Neural progenitor cell (in vitro differentiated cells): ENCODE measurements at regions not wholly inside any gene's neighbourhood (a gene's known extent, or its start where the extent isn't known, plus 50 kb on each side); places are given as distances from the start of the nearest gene placed in this dataset.

Experiments used
- EZH2 ChIP-seq: fragments of 200-600 bp; sonication (generic); IDR thresholded peaks from 2 replicates; pipeline ENCODE4 v1.6.1; 2017; ENCODE audit warnings: antibody characterized with exemption, mild to moderate bottlenecking, moderate library complexity
- EZH2phosphoT487 ChIP-seq: fragments of 200-600 bp; sonication (generic); IDR thresholded peaks from 2 replicates; pipeline ENCODE4 v1.6.1; 2017; ENCODE audit warnings: antibody characterized with exemption
- TF ChIP-seq, protein P1 (sequence below): fragments of 200-600 bp; sonication (generic); IDR thresholded peaks from 2 replicates; pipeline ENCODE4 v1.5.1; 2017; ENCODE audit warnings: antibody characterized with exemption, mild to moderate bottlenecking

DNA sequence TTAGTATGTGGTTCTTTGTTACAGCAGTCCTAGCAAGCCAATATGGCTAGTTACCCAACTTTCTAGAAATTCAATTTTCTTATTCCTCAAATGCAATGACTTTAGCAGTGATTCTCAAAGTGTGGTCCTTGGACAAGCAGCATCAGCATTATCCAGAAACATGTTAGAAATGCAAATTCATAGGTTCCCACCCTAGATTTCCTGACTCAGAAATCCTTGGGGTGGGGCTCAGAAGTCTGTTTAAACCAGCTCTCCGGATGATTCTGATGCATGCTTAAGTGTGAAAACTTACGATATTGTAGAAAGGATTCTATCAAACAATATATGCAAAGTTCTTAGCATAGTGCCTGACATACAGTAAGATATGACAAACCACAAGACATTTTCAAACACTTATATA, 757.1 kb downstream of the DHX35 start:
- TF ChIP-seq, protein P1, sequence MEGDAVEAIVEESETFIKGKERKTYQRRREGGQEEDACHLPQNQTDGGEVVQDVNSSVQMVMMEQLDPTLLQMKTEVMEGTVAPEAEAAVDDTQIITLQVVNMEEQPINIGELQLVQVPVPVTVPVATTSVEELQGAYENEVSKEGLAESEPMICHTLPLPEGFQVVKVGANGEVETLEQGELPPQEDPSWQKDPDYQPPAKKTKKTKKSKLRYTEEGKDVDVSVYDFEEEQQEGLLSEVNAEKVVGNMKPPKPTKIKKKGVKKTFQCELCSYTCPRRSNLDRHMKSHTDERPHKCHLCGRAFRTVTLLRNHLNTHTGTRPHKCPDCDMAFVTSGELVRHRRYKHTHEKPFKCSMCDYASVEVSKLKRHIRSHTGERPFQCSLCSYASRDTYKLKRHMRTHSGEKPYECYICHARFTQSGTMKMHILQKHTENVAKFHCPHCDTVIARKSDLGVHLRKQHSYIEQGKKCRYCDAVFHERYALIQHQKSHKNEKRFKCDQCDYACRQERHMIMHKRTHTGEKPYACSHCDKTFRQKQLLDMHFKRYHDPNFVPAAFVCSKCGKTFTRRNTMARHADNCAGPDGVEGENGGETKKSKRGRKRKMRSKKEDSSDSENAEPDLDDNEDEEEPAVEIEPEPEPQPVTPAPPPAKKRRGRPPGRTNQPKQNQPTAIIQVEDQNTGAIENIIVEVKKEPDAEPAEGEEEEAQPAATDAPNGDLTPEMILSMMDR, result no peak
- no peak for TF ChIP-seq EZH2phosphoT487
- TF ChIP-seq EZH2, result no peak
